ENCODE measurements at regions not wholly inside any gene's neighbourhood (a gene's known extent, or its start where the extent isn't known, plus 50 kb on each side); places are given as distances from the start of the nearest gene placed in this dataset.

DNA sequence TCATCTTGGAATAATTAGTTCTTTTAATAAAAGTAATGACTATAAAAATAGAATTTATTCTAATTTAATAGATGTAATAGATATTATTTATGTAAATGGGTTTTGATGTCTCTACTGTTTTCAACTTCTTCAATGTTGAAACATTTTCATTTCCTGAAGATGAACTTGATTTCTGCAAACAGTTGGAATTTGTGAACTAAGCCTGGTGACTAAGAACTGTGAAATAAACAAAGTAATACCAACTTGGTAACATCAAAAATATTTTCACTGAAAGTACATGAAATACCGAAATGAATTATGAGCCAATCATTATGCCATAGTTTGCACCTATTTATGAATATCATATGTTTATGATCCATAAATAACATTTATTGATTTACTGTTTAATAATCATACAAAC lies 143.8 kb upstream of the FGF10 start:
- DNase-seq (ENCODE audit: low read depth in 1 of 2, low spot score in 2 of 2) (no peak), FAIRE-seq (no peak)
- H2BK12ac ChIP-seq (ENCODE audit: low read depth, low read length) = no peak overlapping the region
- H3K23me2 ChIP-seq (ENCODE audit: low read depth, low read length) = no peaks in the 10 kb centered on the region
- WGBS, 2 experiments (ENCODE audit: extremely low coverage in 1 of 2, insufficient coverage in 1 of 2, insufficient read length in 1 of 2, insufficient replicate concordance in 2 of 2, low coverage in 1 of 2, low lambda C conversion rate in 2 of 2, missing lambda C conversion rate in 1 of 2) = 96% methylated on average over 1 of the region's 1 CpG; no CpG with 5 or more reads in 1 of the 2 experiments
- H2AFZ ChIP-seq (ENCODE audit: low read length) = no peak overlapping the region
- H3K4me2 ChIP-seq (ENCODE audit: insufficient read depth in 1 of 2, low read depth in 2 of 2, low read length in 2 of 2) = no peak overlapping the region
- H3K27ac ChIP-seq (ENCODE audit: low read depth, low read length) = no peak overlapping the region
- H3K79me1 ChIP-seq (ENCODE audit: low read depth, low read length) = no peaks in the 10 kb centered on the region
- CTCF ChIA-PET (ENCODE audit: partially characterized antibody) = interaction anchor here (1.4 kb wide), 1 partner anchor 72 kb away, joined by 3 read pairs; no protein-coding TSS in a partner anchor
- no peaks in the 10 kb centered on the region for H3K36me3 ChIP-seq (ENCODE audit: control insufficient read depth in 2 of 4, insufficient read depth in 4 of 4, low read length in 3 of 4)
- no peak overlapping the region for H3K4ac ChIP-seq (replicated peaks; ENCODE audit: insufficient read length, low read depth, low read length)
- TF ChIP-seq, protein P1, sequence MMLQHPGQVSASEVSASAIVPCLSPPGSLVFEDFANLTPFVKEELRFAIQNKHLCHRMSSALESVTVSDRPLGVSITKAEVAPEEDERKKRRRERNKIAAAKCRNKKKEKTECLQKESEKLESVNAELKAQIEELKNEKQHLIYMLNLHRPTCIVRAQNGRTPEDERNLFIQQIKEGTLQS (IDR thresholded peaks at IDR 0.05; ENCODE audit: insufficient read depth, low read depth, low read length) = no peak
- no peak for TF ChIP-seq SIRT6 (IDR thresholded peaks at IDR 0.05; ENCODE audit: low read length)
- TF ChIP-seq EGR1 (IDR thresholded peaks at IDR 0.05; ENCODE audit: borderline replicate concordance, low read depth, low read length) = no peak
- no peak for TF ChIP-seq RAD21 (IDR thresholded peaks at IDR 0.05 in 1 of 2, conservative IDR thresholded peaks at IDR 0.05 in 1 of 2; ENCODE audit: low read depth in 2 of 2, low read length in 2 of 2)
- TF ChIP-seq RNF2 (IDR thresholded peaks at IDR 0.05; ENCODE audit: borderline replicate concordance, low read depth, low read length, missing control alignments, poor library complexity, severe bottlenecking) = no peak
- no peak for TF ChIP-seq NRF1 (IDR thresholded peaks at IDR 0.05; ENCODE audit: low read depth, low read length)
- no peak for TF ChIP-seq HDAC6 (IDR thresholded peaks at IDR 0.05; ENCODE audit: low read depth, low read length)
- TF ChIP-seq BACH1 (IDR thresholded peaks at IDR 0.05; ENCODE audit: low read length) = no peak
- no peak for TF ChIP-seq SUZ12 (IDR thresholded peaks at IDR 0.05; ENCODE audit: low read length)
- TF ChIP-seq, protein P2, sequence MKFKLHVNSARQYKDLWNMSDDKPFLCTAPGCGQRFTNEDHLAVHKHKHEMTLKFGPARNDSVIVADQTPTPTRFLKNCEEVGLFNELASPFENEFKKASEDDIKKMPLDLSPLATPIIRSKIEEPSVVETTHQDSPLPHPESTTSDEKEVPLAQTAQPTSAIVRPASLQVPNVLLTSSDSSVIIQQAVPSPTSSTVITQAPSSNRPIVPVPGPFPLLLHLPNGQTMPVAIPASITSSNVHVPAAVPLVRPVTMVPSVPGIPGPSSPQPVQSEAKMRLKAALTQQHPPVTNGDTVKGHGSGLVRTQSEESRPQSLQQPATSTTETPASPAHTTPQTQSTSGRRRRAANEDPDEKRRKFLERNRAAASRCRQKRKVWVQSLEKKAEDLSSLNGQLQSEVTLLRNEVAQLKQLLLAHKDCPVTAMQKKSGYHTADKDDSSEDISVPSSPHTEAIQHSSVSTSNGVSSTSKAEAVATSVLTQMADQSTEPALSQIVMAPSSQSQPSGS (IDR thresholded peaks at IDR 0.05; ENCODE audit: low read length) = no peak
- TF ChIP-seq SRF (IDR thresholded peaks at IDR 0.05; ENCODE audit: low read depth, low read length) = no peak
- no peak for TF ChIP-seq TBP (IDR thresholded peaks at IDR 0.05; ENCODE audit: low read depth, low read length)
- H4K20me1 ChIP-seq (replicated peaks in 1 of 2; ENCODE audit: control insufficient read depth in 1 of 2, insufficient read depth in 2 of 2, low read length in 2 of 2) = no peaks in the 10 kb centered on the region
- H2BK20ac ChIP-seq (ENCODE audit: low read length) = no peak overlapping the region
- H3K56ac ChIP-seq (replicated peaks; ENCODE audit: insufficient read length, low read depth, low read length) = no peak overlapping the region
- H3K4me3 ChIP-seq (ENCODE audit: extremely low read depth in 1 of 4, insufficient read depth in 2 of 4, low read depth in 3 of 4, low read length in 4 of 4) = no peak overlapping the region
- H2AK5ac ChIP-seq (ENCODE audit: low read depth, low read length) = no peak overlapping the region
- POLR2A ChIA-PET (ENCODE audit: partially characterized antibody) = interaction anchor here (0.6 kb wide), 1 partner anchor 220 kb away, joined by 3 read pairs; no protein-coding TSS in a partner anchor
- H3K27me3 ChIP-seq (replicated peaks in 1 of 4; ENCODE audit: control insufficient read depth in 3 of 4, extremely low read depth in 1 of 4, insufficient read depth in 3 of 4, low read length in 3 of 4) = no peaks in the 10 kb centered on the region
- H2BK15ac ChIP-seq (ENCODE audit: low read length) = no peak overlapping the region
- H3K14ac ChIP-seq (ENCODE audit: insufficient read length) = no peak overlapping the region
- no peak overlapping the region for H2BK120ac ChIP-seq (replicated peaks; ENCODE audit: low read depth, low read length)
- no peaks in the 10 kb centered on the region for H3K4me1 ChIP-seq (replicated peaks in 1 of 4; ENCODE audit: control insufficient read depth in 3 of 4, insufficient read depth in 4 of 4, low read length in 3 of 4)
- H4K8ac ChIP-seq (ENCODE audit: extremely low read depth, insufficient read depth, low read length) = no peak overlapping the region
- no peak overlapping the region for H3K9ac ChIP-seq (replicated peaks in 1 of 4; ENCODE audit: extremely low read depth in 1 of 4, low read depth in 3 of 4, low read length in 3 of 4)
- H4K5ac ChIP-seq (ENCODE audit: insufficient read length, low read depth, low read length) = no peak overlapping the region
- H3K18ac ChIP-seq (ENCODE audit: extremely low read depth, low read length) = no peak overlapping the region
- no peak overlapping the region for H4K91ac ChIP-seq (replicated peaks; ENCODE audit: insufficient read length, low read length)
- H3K23ac ChIP-seq (ENCODE audit: insufficient read length) = no peak overlapping the region
- no peak overlapping the region for H2BK5ac ChIP-seq (ENCODE audit: low read depth, low read length)
- H3K9me3 ChIP-seq (ENCODE audit: insufficient read depth in 2 of 2, low read depth in 1 of 2, low read length in 1 of 2) = no peaks in the 10 kb centered on the region
- no peaks in the 10 kb centered on the region for H3K79me2 ChIP-seq (ENCODE audit: control insufficient read depth in 1 of 2, insufficient read depth in 2 of 2, low read length in 2 of 2)

Data from H1 (cell line).